Brain microvascular endothelial cell (primary cell): ENCODE measurements at regions not wholly inside any gene's neighbourhood (a gene's known extent, or its start where the extent isn't known, plus 50 kb on each side); places are given as distances from the start of the nearest gene placed in this dataset.

Source experiments
- DNase-seq: peaks from one replicate; pipeline ENCODE4 v3.0.0-alpha.2; 2020
- H3K27ac ChIP-seq: fragments of 250-450 bp; sonication (Bioruptor Pico); 2 replicates; pipeline ENCODE4 v1.5.1; 2020; ENCODE audit warnings: mild to moderate bottlenecking, moderate library complexity
- H3K27me3 ChIP-seq: fragments of 250-450 bp; sonication (Bioruptor Pico); replicated peaks from 2 replicates; pipeline ENCODE4 v1.5.1; 2020; ENCODE audit warnings: mild to moderate bottlenecking
- H3K36me3 ChIP-seq: fragments of 250-450 bp; sonication (Bioruptor Pico); replicated peaks from 2 replicates; pipeline ENCODE4 v1.5.1; 2020; ENCODE audit warnings: mild to moderate bottlenecking
- H3K4me3 ChIP-seq: 2 replicates; pipeline ENCODE4 v1.5.1; 2011; ENCODE audit warnings: low read depth, mild to moderate bottlenecking, control low read depth, low read length, moderate library complexity
- CTCF ChIP-seq: IDR thresholded peaks from 2 replicates; pipeline ENCODE4 v1.5.1; 2011; ENCODE audit warnings: low read depth, mild to moderate bottlenecking, moderate library complexity, low read length, control low read depth, inconsistent platforms; ENCODE audit errors: missing control alignments
- in situ Hi-C: cut with HindIII; loops from 2 replicates; pipeline ENCODE4 v1.10.0; 2017; ENCODE audit warnings: low sequenced_read_pairs, low pct_ligation_motif_present

GRCh38 chr9:84609779-84610178 lies 59.8 kb upstream of the NTRK2 start:
- in situ Hi-C loops: no loop called here
- no peaks in the 10 kb centered on the region for H3K27me3 ChIP-seq
- DNase-seq: no peak
- H3K36me3 ChIP-seq: no peaks in the 10 kb centered on the region
- no peak overlapping the region for H3K4me3 ChIP-seq
- no peak overlapping the region for H3K27ac ChIP-seq
- no peak for TF ChIP-seq CTCF

- DNase-seq: no peak
- TF ChIP-seq CTCF: no peak
- Histone ChIP-seq H3K36me3 (no peaks in the 10 kb centered on the region), H3K27ac (no peak overlapping the region), H3K4me3 (no peak overlapping the region), H3K27me3 (no peaks in the 10 kb centered on the region)
- in situ Hi-C loops: no loop called here
These were observed 56.1 kb upstream of the NTRK2 start for GRCh38 chr9:84613431-84613830.

GRCh38 chr9:84615544-84615943 lies 54.0 kb upstream of the NTRK2 start:
- no peak overlapping the region for H3K4me3 ChIP-seq
- H3K36me3 ChIP-seq: no peaks in the 10 kb centered on the region
- H3K27ac ChIP-seq: no peak overlapping the region
- H3K27me3 ChIP-seq: no peaks in the 10 kb centered on the region
- no peak for TF ChIP-seq CTCF
- in situ Hi-C loops: no loop called here
- no peak for DNase-seq

GRCh38 chr9:84617411-84618029 lies 52.0 kb upstream of the NTRK2 start:
- no peak for TF ChIP-seq CTCF
- in situ Hi-C loops: no loop called here

More at GRCh38 chr9:84617411-84618029, 52.0 kb upstream of the NTRK2 start:
- H3K36me3 ChIP-seq: no peaks in the 10 kb centered on the region
- no peak overlapping the region for H3K4me3 ChIP-seq
- DNase-seq: no peak
- H3K27me3 ChIP-seq: no peaks in the 10 kb centered on the region
- H3K27ac ChIP-seq: no peak overlapping the region
